ENCODE measurements at regions not wholly inside any gene's neighbourhood (a gene's known extent, or its start where the extent isn't known, plus 50 kb on each side); places are given as distances from the start of the nearest gene placed in this dataset.

DNA sequence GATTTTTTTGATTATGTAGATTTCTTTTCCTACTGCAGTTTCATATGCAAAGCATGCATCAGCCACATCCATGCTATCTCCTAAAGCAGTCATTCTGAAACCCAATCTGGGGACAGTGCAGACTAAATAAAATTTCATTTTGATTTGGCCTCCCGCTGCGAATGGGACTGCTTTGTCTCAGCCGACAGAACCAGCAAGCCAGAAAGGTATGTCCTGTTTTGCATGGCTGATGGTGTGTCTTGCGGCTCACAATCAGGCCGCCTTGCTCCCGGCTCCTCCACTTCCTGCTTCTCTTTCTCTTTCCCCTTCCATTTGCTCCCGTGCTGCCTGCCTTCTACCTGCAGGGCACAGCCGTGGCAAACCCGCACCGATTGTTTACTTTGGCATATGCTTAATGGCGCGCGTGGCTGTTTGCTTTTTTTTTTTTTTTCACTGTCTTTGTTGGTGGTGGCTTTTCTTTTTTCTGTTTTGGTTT is 419.6 kb upstream of the POU3F3 start:
- TF ChIP-seq, protein P1, sequence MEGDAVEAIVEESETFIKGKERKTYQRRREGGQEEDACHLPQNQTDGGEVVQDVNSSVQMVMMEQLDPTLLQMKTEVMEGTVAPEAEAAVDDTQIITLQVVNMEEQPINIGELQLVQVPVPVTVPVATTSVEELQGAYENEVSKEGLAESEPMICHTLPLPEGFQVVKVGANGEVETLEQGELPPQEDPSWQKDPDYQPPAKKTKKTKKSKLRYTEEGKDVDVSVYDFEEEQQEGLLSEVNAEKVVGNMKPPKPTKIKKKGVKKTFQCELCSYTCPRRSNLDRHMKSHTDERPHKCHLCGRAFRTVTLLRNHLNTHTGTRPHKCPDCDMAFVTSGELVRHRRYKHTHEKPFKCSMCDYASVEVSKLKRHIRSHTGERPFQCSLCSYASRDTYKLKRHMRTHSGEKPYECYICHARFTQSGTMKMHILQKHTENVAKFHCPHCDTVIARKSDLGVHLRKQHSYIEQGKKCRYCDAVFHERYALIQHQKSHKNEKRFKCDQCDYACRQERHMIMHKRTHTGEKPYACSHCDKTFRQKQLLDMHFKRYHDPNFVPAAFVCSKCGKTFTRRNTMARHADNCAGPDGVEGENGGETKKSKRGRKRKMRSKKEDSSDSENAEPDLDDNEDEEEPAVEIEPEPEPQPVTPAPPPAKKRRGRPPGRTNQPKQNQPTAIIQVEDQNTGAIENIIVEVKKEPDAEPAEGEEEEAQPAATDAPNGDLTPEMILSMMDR (IDR thresholded peaks at IDR 0.05) = no peak
- ATAC-seq (ENCODE audit: poor library complexity) (no peak), DNase-seq (peak in 1 of 14 experiments; percentile 12)
- Histone ChIP-seq H3K9me3 (ENCODE audit: control insufficient read depth in 1 of 2, insufficient read depth in 1 of 2, low read length in 2 of 2) (no peaks in the 10 kb centered on the region), H3K27ac (ENCODE audit: low read depth in 1 of 2, low read length in 2 of 2) (no peak overlapping the region), H3K36me3 (ENCODE audit: insufficient read depth, low read length) (no peaks in the 10 kb centered on the region), H3K27me3 (ENCODE audit: control insufficient read depth in 1 of 2, insufficient read depth in 2 of 2, low read length in 2 of 2) (peaks cover 0 to 3% of the 10 kb centered on the region in 2 experiments), H3K4me3 (ENCODE audit: low read length) (peak overlapping the region; percentile 11), H3K4me1 (ENCODE audit: insufficient read depth, low read length) (no peaks in the 10 kb centered on the region)
- ChIA-PET POLR2A (interaction anchor here (0.9 kb wide), 1 partner anchor 14 kb away, joined by 3 read pairs; no protein-coding TSS in a partner anchor), CTCF (no interaction called here)
- no peak overlapping the region for H3K27ac Mint-ChIP-seq
- H3K4me3 Mint-ChIP-seq = peak overlapping the region; percentile 75
- H3K9me3 Mint-ChIP-seq = no peaks in the 10 kb centered on the region
- peaks cover 44% of the 10 kb centered on the region for H3K27me3 Mint-ChIP-seq
- no peaks in the 10 kb centered on the region for H3K36me3 Mint-ChIP-seq (ENCODE audit: low read depth)
- intact Hi-C loops (cut with DNase I, micrococcal nuclease) = no loop called here
- peaks cover 11% of the 10 kb centered on the region for H3K4me1 Mint-ChIP-seq (ENCODE audit: low read depth)

- no peak overlapping the region for H3K4me3 ChIP-seq (ENCODE audit: low read length)
Observed at GRCh38 chr2:104434966-104435365, 418.9 kb upstream of the POU3F3 start.

DNA sequence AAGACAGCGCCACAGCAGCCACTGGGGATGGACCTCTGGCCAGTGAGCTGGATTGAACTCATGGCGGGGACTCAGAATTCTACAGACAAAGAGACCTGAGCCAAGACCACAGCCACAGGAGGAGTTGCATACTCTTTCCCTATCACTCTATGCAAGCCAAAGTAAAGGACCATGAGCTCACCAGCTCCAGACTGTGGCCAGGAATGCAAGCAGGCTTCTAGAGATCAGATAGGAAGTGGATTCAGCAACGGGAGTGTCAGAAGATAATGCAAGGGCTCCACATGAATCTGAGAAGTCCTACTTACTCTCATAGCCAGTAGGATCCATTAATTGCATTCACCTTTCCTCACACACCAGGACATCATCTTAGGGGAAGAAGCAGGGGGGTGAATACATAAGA is 415.4 kb upstream of the POU3F3 start:
- TF ChIP-seq, protein P1 (IDR thresholded peaks at IDR 0.05) = no peak
- Histone ChIP-seq H3K36me3 (ENCODE audit: insufficient read depth, low read length) (no peaks in the 10 kb centered on the region), H3K9me3 (ENCODE audit: control insufficient read depth in 1 of 2, insufficient read depth in 1 of 2, low read length in 2 of 2) (peaks cover 0 to 4% of the 10 kb centered on the region in 2 experiments), H3K4me1 (ENCODE audit: insufficient read depth, low read length) (no peaks in the 10 kb centered on the region), H3K4me3 (ENCODE audit: low read length) (no peak overlapping the region), H3K27me3 (ENCODE audit: control insufficient read depth in 1 of 2, insufficient read depth in 2 of 2, low read length in 2 of 2) (no peaks in the 10 kb centered on the region), H3K27ac (ENCODE audit: low read depth in 1 of 2, low read length in 2 of 2) (no peak overlapping the region)
- Mint-ChIP-seq H3K27ac (no peak overlapping the region), H3K36me3 (ENCODE audit: low read depth) (no peaks in the 10 kb centered on the region), H3K27me3 (peaks cover 18% of the 10 kb centered on the region), H3K4me3 (no peak overlapping the region), H3K4me1 (ENCODE audit: low read depth) (peaks cover 11% of the 10 kb centered on the region), H3K9me3 (no peaks in the 10 kb centered on the region)
- intact Hi-C loops (cut with DNase I, micrococcal nuclease) = no loop called here
- ChIA-PET CTCF (no interaction called here), POLR2A (no interaction called here)
- DNase-seq (no peak), ATAC-seq (ENCODE audit: poor library complexity) (no peak)

More at GRCh38 chr2:104434966-104435365, 418.9 kb upstream of the POU3F3 start:
- Mint-ChIP-seq H3K27me3 (peaks cover 38% of the 10 kb centered on the region), H3K4me3 (no peak overlapping the region), H3K36me3 (ENCODE audit: low read depth) (no peaks in the 10 kb centered on the region), H3K9me3 (no peaks in the 10 kb centered on the region), H3K4me1 (ENCODE audit: low read depth) (peaks cover 11% of the 10 kb centered on the region), H3K27ac (no peak overlapping the region)
- TF ChIP-seq, protein P1 (IDR thresholded peaks at IDR 0.05) = no peak
- Histone ChIP-seq H3K27me3 (ENCODE audit: control insufficient read depth in 1 of 2, insufficient read depth in 2 of 2, low read length in 2 of 2) (peaks cover 0 to 3% of the 10 kb centered on the region in 2 experiments), H3K9me3 (ENCODE audit: control insufficient read depth in 1 of 2, insufficient read depth in 1 of 2, low read length in 2 of 2) (no peaks in the 10 kb centered on the region), H3K36me3 (ENCODE audit: insufficient read depth, low read length) (no peaks in the 10 kb centered on the region), H3K27ac (ENCODE audit: low read depth in 1 of 2, low read length in 2 of 2) (no peak overlapping the region), H3K4me1 (ENCODE audit: insufficient read depth, low read length) (no peaks in the 10 kb centered on the region)
- DNase-seq = no peak
- ChIA-PET POLR2A (no interaction called here), CTCF (no interaction called here)
- intact Hi-C loops (cut with DNase I, micrococcal nuclease) = no loop called here
- ATAC-seq (ENCODE audit: poor library complexity) = no peak
